Adrenal gland (tissue), 5 donors: ENCODE measurements at regions not wholly inside any gene's neighbourhood (a gene's known extent, or its start where the extent isn't known, plus 50 kb on each side); places are given as distances from the start of the nearest gene placed in this dataset.

Experiments used
- CTCF ChIP-seq, 6 experiments: fragments of 450-650 bp in 4 of 6; fragments of 200-600 bp in 2 of 6; sonication (generic) in 1 of 6; IDR thresholded peaks; 1 replicate in 5 of 6; 2 replicates in 1 of 6; pipeline versions ENCODE4 v1.5.1 to v1.8.0; 2016 to 2021; ENCODE audit warnings: antibody characterized with exemption in 6 of 6, mild to moderate bottlenecking in 2 of 6, moderate library complexity in 1 of 6
- POLR2A ChIP-seq, 2 donors: fragments of 450-650 bp; IDR thresholded peaks; one replicate each; pipeline ENCODE4 v1.6.1; 2017; ENCODE audit warnings: antibody characterized with exemption in 2 of 2, mild to moderate bottlenecking in 2 of 2, moderate library complexity in 1 of 2
- donor health status: DM: no; HTN: no; CAD: no.

DNA sequence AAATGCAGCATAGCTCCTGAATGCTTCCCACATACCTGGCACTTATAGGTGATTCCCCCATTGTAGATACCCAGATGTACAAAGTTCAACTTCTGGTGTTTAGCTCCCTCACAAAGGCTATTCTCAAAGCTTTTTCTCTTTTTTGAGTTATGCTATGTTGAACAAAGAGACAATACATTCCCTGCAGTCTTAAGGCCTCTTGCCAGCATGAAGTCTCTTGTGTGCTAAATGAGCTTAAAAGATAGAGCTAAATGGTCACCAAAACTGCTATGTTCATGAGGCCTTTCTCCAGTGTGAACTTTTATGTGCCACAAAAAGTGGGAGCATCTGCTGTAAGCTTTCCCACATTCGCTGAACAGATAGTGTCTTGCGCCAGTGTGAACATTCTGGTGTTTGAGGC is 111.2 kb upstream of the TMEM47 start:
- no peak for TF ChIP-seq CTCF (IDR thresholded peaks at IDR 0.05)
- TF ChIP-seq POLR2A (IDR thresholded peaks at IDR 0.05) = no peak
